ENCODE measurements at regions not wholly inside any gene's neighbourhood (a gene's known extent, or its start where the extent isn't known, plus 50 kb on each side); places are given as distances from the start of the nearest gene placed in this dataset.
"Not testable (repeated sequence)": the region's sequence is repeated elsewhere in the genome, so short reads cannot be mapped to it uniquely, and the experiment has no call there.

- TF ChIP-seq E2F6 (IDR thresholded peaks at IDR 0.05; ENCODE audit: borderline replicate concordance, low read depth) (no peak), NFE2L2 (conservative IDR thresholded peaks at IDR 0.05; ENCODE audit: low read length) (no peak), ZSCAN20 (CRISPR knock-in tag; IDR thresholded peaks at IDR 0.05) (no peak), MYC (IDR thresholded peaks at IDR 0.05; ENCODE audit: borderline replicate concordance, low read length) (no peak)
Measured at GRCh38 chr5:67752357-67752708, 463.2 kb upstream of the PIK3R1 start (continued).

GRCh38 chr5:67748165-67748690 lies 467.3 kb upstream of the PIK3R1 start:
- CTCF ChIA-PET = no interaction called here
- no peak for DNase-seq (ENCODE audit: low read depth in 1 of 2, low spot score in 1 of 2)
- H3K4me2 ChIP-seq = no peak overlapping the region
- FAIRE-seq = no peak
- POLR2A ChIA-PET = no interaction called here
- WGBS (ENCODE audit: missing lambda C conversion rate) = 4% methylated on average over 1 of the region's 1 CpG
- ATAC-seq = no peak
- H3K9me3 ChIP-seq = no peaks in the 10 kb centered on the region
- H3K4me3 ChIP-seq = no peak overlapping the region
- no peaks in the 10 kb centered on the region for H3K4me1 ChIP-seq
- H3K27ac ChIP-seq = no peak overlapping the region
- no peak for TF ChIP-seq POLR2AphosphoS2 (conservative IDR thresholded peaks at IDR 0.05; ENCODE audit: low read length)
- no peak for TF ChIP-seq TFCP2L1 (CRISPR knock-in tag; IDR thresholded peaks at IDR 0.05)
- TF ChIP-seq, protein P1, sequence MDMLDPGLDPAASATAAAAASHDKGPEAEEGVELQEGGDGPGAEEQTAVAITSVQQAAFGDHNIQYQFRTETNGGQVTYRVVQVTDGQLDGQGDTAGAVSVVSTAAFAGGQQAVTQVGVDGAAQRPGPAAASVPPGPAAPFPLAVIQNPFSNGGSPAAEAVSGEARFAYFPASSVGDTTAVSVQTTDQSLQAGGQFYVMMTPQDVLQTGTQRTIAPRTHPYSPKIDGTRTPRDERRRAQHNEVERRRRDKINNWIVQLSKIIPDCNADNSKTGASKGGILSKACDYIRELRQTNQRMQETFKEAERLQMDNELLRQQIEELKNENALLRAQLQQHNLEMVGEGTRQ (IDR thresholded peaks at IDR 0.05) = no peak
- no peak for TF ChIP-seq JUN (IDR thresholded peaks at IDR 0.05)
- no peak for TF ChIP-seq CBX8 (IDR thresholded peaks at IDR 0.05)
- TF ChIP-seq RFX5 (IDR thresholded peaks at IDR 0.05) = no peak

DNA sequence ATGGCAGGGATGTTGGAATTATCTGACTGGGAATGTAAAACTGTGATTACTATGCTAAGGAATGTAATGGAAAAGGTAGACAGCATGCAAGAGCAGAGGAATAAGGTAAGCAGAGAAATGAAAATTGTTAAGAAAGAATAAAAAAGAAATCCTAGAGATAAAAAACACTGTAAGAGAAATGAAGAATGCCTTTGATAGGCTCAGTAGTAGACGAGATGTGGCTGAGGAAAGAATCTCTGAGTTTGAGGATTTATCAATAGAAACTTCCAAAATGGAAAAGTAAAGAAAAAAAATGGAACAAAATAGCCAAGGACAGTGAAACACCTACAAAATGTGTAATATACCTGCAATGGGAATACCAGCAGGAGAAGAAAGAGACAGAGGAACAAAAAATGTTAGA lies 468.5 kb upstream of the PIK3R1 start:
- Histone ChIP-seq H3K4me3 (no peak overlapping the region), H3K9me3 (no peaks in the 10 kb centered on the region), H3K27ac (no peak overlapping the region), H3K4me1 (no peaks in the 10 kb centered on the region), H3K4me2 (no peak overlapping the region)
- no peak for TF ChIP-seq CBX8 (IDR thresholded peaks at IDR 0.05)
- no peak for TF ChIP-seq MAFK (IDR thresholded peaks at IDR 0.05; ENCODE audit: partially characterized antibody)
- no peak for TF ChIP-seq CHD4 (IDR thresholded peaks at IDR 0.05; ENCODE audit: borderline replicate concordance)
- TF ChIP-seq RNF2 (IDR thresholded peaks at IDR 0.05; ENCODE audit: borderline replicate concordance, low read depth) = no peak
- TF ChIP-seq RFX5 (IDR thresholded peaks at IDR 0.05) = no peak
- DNase-seq (ENCODE audit: low read depth in 1 of 2, low spot score in 1 of 2) = no peak
- ChIA-PET CTCF (no interaction called here), POLR2A (no interaction called here)
- ATAC-seq = no peak
- 5% methylated on average over 1 of the region's 1 CpG for WGBS (ENCODE audit: missing lambda C conversion rate)
- no peak for FAIRE-seq

DNA sequence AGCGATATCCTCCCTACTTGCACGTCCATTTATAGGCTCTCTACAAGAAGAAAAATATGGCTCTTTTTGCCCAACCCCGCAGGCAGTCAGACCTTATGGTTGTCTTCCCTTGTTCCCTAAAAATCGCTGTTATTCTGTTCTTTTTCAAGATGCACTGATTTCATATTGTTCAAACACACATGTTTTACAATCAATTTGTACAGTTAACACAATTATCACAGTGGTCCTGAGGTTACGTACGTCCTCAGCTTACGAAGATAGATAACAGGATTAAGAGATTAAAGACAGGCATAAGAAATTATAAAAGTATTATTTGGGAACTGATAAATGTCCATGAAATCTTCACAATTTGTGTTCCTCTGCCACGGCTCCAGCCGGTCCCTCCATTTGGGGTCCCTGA lies 468.9 kb upstream of the PIK3R1 start:
- H3K4me3 ChIP-seq; H3K4me1 ChIP-seq; H3K4me2 ChIP-seq; POLR2A ChIA-PET; FAIRE-seq; H3K9me3 ChIP-seq; ATAC-seq; CTCF ChIA-PET; H3K27ac ChIP-seq; DNase-seq (ENCODE audit: low read depth in 1 of 2, low spot score in 1 of 2): not testable (repeated sequence)
- 30% methylated on average over 9 of the region's 9 CpGs for WGBS (ENCODE audit: missing lambda C conversion rate)

DNA sequence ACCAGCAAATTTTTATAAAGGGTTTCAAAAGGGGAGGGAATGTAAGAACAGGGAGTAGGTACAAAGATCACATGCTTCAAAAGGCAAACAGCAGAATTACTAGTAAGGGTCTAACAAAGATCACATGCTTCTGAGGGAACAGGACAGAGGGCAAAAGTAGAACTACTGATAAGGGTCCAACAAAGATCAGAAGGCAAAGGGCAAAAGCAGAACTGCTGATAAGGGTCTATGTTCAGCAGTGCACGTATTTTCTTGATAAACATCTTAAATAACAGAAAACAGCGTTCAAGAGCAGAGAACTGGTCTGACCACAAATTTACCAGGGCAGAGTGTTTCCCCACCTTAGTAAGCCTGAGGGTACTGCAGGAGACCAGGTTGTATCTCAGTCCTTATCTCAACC lies 469.5 kb upstream of the PIK3R1 start:
- 24% methylated on average over 2 of the region's 2 CpGs for WGBS (ENCODE audit: missing lambda C conversion rate)
- Histone ChIP-seq H3K4me1 (no peaks in the 10 kb centered on the region), H3K9me3 (no peaks in the 10 kb centered on the region), H3K4me2 (no peak overlapping the region), H3K27ac (no peak overlapping the region), H3K4me3 (no peak overlapping the region)
- TF ChIP-seq TP53 (CRISPR knock-in tag; IDR thresholded peaks at IDR 0.05) (no peak), GATA3 (IDR thresholded peaks at IDR 0.05; ENCODE audit: borderline replicate concordance) (no peak), HOXB5 (CRISPR knock-in tag; IDR thresholded peaks at IDR 0.05) (no peak), CTCF (IDR thresholded peaks at IDR 0.05) (no peak), EP300 (IDR thresholded peaks at IDR 0.05) (no peak), RFX5 (IDR thresholded peaks at IDR 0.05) (no peak), CEBPB (IDR thresholded peaks at IDR 0.05) (no peak)
- TF ChIP-seq, protein P2, sequence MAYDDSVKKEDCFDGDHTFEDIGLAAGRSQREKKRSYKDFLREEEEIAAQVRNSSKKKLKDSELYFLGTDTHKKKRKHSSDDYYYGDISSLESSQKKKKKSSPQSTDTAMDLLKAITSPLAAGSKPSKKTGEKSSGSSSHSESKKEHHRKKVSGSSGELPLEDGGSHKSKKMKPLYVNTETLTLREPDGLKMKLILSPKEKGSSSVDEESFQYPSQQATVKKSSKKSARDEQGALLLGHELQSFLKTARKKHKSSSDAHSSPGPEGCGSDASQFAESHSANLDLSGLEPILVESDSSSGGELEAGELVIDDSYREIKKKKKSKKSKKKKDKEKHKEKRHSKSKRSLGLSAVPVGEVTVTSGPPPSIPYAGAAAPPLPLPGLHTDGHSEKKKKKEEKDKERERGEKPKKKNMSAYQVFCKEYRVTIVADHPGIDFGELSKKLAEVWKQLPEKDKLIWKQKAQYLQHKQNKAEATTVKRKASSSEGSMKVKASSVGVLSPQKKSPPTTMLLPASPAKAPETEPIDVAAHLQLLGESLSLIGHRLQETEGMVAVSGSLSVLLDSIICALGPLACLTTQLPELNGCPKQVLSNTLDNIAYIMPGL (CRISPR knock-in tag; IDR thresholded peaks at IDR 0.05; ENCODE audit: borderline replicate concordance) = no peak
- CTCF ChIA-PET = no interaction called here
- POLR2A ChIA-PET = no interaction called here
- no peak for ATAC-seq
- no peak for DNase-seq (ENCODE audit: low read depth in 1 of 2, low spot score in 1 of 2)
- no peak for FAIRE-seq
